HepG2 (cell line): ENCODE measurements at regions not wholly inside any gene's neighbourhood (a gene's known extent, or its start where the extent isn't known, plus 50 kb on each side); places are given as distances from the start of the nearest gene placed in this dataset.

ENCODE experiments used
- CBFB ChIP-seq: sonication (generic); formaldehyde crosslinking; IDR thresholded peaks from 2 replicates; pipeline ENCODE4 v1.4.0; 2020; ENCODE audit warnings: missing genetic modification reagents
- ESRRA ChIP-seq: sonication (generic); formaldehyde crosslinking; IDR thresholded peaks from 2 replicates; pipeline ENCODE4 v1.5.1; 2020; ENCODE audit warnings: mild to moderate bottlenecking, low read depth, missing genetic modification reagents
- ETV5 ChIP-seq: IDR thresholded peaks from 2 replicates; pipeline ENCODE4 v1.6.1; 2018; ENCODE audit warnings: missing biosample characterization, missing genetic modification reagents, inconsistent platforms, borderline replicate concordance
- HDAC1 ChIP-seq: sonication (generic); formaldehyde crosslinking; IDR thresholded peaks from 2 replicates; pipeline ENCODE4 v1.5.1; 2020; ENCODE audit warnings: mild to moderate bottlenecking, missing genetic modification reagents
- HDAC2 ChIP-seq: sonication (generic); formaldehyde crosslinking; IDR thresholded peaks from 2 replicates; pipeline ENCODE4 v1.4.0; 2020; ENCODE audit warnings: missing genetic modification reagents
- KLF11 ChIP-seq: IDR thresholded peaks from 2 replicates; pipeline ENCODE4 v1.6.1; 2016; ENCODE audit warnings: missing compliant biosample characterization
- RXRA ChIP-seq: sonication (generic); formaldehyde crosslinking; IDR thresholded peaks from 2 replicates; pipeline ENCODE4 v1.5.1; 2020; ENCODE audit warnings: missing genetic modification reagents
- SP5 ChIP-seq: IDR thresholded peaks from 2 replicates; pipeline ENCODE4 v1.6.1; 2016; ENCODE audit warnings: low read depth, borderline replicate concordance
- ZNF12 ChIP-seq: sonication (generic); formaldehyde crosslinking; IDR thresholded peaks from 2 replicates; pipeline ENCODE4 v1.5.0; 2020; ENCODE audit warnings: missing genetic modification reagents
- ZNF205 ChIP-seq: IDR thresholded peaks from 2 replicates; pipeline ENCODE4 v1.6.1; 2018; ENCODE audit warnings: missing biosample characterization, missing genetic modification reagents
- ZNF292 ChIP-seq: sonication (generic); formaldehyde crosslinking; IDR thresholded peaks from 2 replicates; pipeline ENCODE4 v1.8.1; 2022; ENCODE audit warnings: mild to moderate bottlenecking, low read depth, missing genetic modification reagents, borderline replicate concordance
- ZNF556 ChIP-seq: sonication (generic); formaldehyde crosslinking; IDR thresholded peaks from 2 replicates; pipeline ENCODE4 v1.4.0; 2020; ENCODE audit warnings: mild to moderate bottlenecking, missing genetic modification reagents, borderline replicate concordance
- ZNF564 ChIP-seq: sonication (generic); formaldehyde crosslinking; IDR thresholded peaks from 2 replicates; pipeline ENCODE4 v1.8.1; 2023; ENCODE audit warnings: mild to moderate bottlenecking, missing genetic modification reagents
- ZNF749 ChIP-seq: sonication (generic); formaldehyde crosslinking; IDR thresholded peaks from 2 replicates; pipeline ENCODE4 v1.8.0; 2022; ENCODE audit warnings: mild to moderate bottlenecking, missing genetic modification reagents, moderate library complexity, borderline replicate concordance
- TF ChIP-seq, protein P1 (sequence below): IDR thresholded peaks from 2 replicates; pipeline ENCODE4 v1.6.1; 2016; ENCODE audit warnings: low read depth, control low read depth
- TF ChIP-seq, protein P2 (sequence below): sonication (generic); formaldehyde crosslinking; IDR thresholded peaks from 2 replicates; pipeline ENCODE4 v1.4.0; 2020; ENCODE audit warnings: missing genetic modification reagents, borderline replicate concordance
- TF ChIP-seq, protein P3 (sequence below): IDR thresholded peaks from 2 replicates; pipeline ENCODE4 v1.6.1; 2012; ENCODE audit warnings: inconsistent platforms
- TF ChIP-seq, protein P4 (sequence below): IDR thresholded peaks from 2 replicates; pipeline ENCODE4 v1.6.1; 2016; ENCODE audit warnings: missing genetic modification reagents, missing compliant biosample characterization
- TF ChIP-seq, protein P5 (sequence below): sonication (generic); formaldehyde crosslinking; IDR thresholded peaks from 2 replicates; pipeline ENCODE4 v1.5.1; 2020; ENCODE audit warnings: missing genetic modification reagents, mild to moderate bottlenecking, borderline replicate concordance
- TF ChIP-seq, protein P6 (sequence below): IDR thresholded peaks from 2 replicates; pipeline ENCODE4 v1.6.1; 2016; ENCODE audit warnings: missing biosample characterization, missing genetic modification reagents, low read depth

DNA sequence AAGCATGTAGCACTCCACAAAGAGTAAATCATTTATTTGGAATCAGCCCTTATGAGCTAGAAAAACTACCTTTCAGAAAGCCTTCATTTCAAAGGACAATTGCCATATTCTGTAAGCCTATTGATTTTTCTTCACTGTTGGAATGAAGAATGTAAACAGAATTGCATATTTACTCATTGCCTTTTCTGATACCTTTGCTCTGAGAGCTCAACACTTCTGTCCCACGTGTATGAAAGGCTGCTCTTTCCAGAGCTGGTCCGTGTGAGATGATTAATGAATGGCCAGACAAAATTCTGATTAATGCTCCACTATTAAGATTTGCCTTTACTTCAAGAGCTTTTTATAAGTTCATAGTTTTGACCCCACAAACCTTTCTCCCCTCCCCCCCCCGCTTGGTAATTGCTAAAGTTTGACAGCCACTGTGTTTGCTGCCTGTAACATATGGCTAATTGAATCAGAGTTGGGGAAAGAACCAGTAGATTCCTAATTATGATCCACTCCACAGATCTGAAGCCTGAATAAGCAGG, 63.0 kb upstream of the PLEKHA5 start (continued):
- TF ChIP-seq, protein P1, sequence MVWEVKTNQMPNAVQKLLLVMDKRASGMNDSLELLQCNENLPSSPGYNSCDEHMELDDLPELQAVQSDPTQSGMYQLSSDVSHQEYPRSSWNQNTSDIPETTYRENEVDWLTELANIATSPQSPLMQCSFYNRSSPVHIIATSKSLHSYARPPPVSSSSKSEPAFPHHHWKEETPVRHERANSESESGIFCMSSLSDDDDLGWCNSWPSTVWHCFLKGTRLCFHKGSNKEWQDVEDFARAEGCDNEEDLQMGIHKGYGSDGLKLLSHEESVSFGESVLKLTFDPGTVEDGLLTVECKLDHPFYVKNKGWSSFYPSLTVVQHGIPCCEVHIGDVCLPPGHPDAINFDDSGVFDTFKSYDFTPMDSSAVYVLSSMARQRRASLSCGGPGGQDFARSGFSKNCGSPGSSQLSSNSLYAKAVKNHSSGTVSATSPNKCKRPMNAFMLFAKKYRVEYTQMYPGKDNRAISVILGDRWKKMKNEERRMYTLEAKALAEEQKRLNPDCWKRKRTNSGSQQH (CRISPR knock-in tag), result peak; percentile 42; the same call in 1 of the 2 replicates
- TF ChIP-seq ZNF12 (CRISPR knock-in tag) (peak; percentile 75; the same call in 1 of the 2 replicates), HDAC1 (CRISPR knock-in tag) (peak; percentile 84), SP5 (CRISPR knock-in tag) (peak; percentile 69; the same call in 1 of the 2 replicates), KLF11 (CRISPR knock-in tag) (0 out of 2 replicates have a peak, but pooled peaks have one; percentile 56), CBFB (CRISPR knock-in tag) (peak; percentile 47; the same call in 1 of the 2 replicates), ZNF749 (no peak), HDAC2 (CRISPR knock-in tag) (peak; percentile 97), ZNF205 (CRISPR knock-in tag) (peak; percentile 95), RXRA (no peak; the same call in 1 of the 2 replicates), ZNF564 (CRISPR knock-in tag) (no peak), ETV5 (peak; percentile 13; the same call in 1 of the 2 replicates), ZNF556 (CRISPR knock-in tag) (peak; percentile 65; the same call in 1 of the 2 replicates), ZNF292 (CRISPR knock-in tag) (peak; percentile 86), ESRRA (CRISPR knock-in tag) (peak; percentile 57; the same call in 1 of the 2 replicates)
- TF ChIP-seq, protein P2, sequence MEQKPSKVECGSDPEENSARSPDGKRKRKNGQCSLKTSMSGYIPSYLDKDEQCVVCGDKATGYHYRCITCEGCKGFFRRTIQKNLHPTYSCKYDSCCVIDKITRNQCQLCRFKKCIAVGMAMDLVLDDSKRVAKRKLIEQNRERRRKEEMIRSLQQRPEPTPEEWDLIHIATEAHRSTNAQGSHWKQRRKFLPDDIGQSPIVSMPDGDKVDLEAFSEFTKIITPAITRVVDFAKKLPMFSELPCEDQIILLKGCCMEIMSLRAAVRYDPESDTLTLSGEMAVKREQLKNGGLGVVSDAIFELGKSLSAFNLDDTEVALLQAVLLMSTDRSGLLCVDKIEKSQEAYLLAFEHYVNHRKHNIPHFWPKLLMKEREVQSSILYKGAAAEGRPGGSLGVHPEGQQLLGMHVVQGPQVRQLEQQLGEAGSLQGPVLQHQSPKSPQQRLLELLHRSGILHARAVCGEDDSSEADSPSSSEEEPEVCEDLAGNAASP (CRISPR knock-in tag), result peak; percentile 72; the same call in 1 of the 2 replicates
- TF ChIP-seq, protein P3, sequence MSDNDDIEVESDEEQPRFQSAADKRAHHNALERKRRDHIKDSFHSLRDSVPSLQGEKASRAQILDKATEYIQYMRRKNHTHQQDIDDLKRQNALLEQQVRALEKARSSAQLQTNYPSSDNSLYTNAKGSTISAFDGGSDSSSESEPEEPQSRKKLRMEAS, result peak; percentile 80
- TF ChIP-seq, protein P4, sequence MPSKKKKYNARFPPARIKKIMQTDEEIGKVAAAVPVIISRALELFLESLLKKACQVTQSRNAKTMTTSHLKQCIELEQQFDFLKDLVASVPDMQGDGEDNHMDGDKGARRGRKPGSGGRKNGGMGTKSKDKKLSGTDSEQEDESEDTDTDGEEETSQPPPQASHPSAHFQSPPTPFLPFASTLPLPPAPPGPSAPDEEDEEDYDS, result peak; percentile 73
- TF ChIP-seq, protein P5, sequence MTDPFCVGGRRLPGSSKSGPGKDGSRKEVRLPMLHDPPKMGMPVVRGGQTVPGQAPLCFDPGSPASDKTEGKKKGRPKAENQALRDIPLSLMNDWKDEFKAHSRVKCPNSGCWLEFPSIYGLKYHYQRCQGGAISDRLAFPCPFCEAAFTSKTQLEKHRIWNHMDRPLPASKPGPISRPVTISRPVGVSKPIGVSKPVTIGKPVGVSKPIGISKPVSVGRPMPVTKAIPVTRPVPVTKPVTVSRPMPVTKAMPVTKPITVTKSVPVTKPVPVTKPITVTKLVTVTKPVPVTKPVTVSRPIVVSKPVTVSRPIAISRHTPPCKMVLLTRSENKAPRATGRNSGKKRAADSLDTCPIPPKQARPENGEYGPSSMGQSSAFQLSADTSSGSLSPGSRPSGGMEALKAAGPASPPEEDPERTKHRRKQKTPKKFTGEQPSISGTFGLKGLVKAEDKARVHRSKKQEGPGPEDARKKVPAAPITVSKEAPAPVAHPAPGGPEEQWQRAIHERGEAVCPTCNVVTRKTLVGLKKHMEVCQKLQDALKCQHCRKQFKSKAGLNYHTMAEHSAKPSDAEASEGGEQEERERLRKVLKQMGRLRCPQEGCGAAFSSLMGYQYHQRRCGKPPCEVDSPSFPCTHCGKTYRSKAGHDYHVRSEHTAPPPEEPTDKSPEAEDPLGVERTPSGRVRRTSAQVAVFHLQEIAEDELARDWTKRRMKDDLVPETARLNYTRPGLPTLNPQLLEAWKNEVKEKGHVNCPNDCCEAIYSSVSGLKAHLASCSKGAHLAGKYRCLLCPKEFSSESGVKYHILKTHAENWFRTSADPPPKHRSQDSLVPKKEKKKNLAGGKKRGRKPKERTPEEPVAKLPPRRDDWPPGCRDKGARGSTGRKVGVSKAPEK (CRISPR knock-in tag), result no peak
- TF ChIP-seq, protein P6, sequence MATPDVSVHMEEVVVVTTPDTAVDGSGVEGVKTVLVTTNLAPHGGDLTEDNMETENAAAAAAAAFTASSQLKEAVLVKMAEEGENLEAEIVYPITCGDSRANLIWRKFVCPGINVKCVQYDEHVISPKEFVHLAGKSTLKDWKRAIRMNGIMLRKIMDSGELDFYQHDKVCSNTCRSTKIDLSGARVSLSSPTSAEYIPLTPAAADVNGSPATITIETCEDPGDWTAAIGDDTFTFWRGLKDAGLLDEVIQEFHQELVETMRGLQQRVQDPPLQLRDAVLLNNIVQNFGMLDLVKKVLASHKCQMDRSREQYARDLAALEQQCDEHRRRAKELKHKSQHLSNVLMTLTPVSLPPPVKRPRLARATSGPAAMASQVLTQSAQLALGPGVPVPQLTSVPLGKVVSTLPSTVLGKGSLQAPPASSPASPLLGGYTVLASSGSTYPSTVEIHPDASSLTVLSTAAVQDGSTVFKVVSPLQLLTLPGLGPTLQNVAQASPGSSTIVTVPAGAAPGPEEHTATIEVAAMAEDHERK, result no peak
